ENCODE measurements at regions not wholly inside any gene's neighbourhood (a gene's known extent, or its start where the extent isn't known, plus 50 kb on each side); places are given as distances from the start of the nearest gene placed in this dataset.

DNA sequence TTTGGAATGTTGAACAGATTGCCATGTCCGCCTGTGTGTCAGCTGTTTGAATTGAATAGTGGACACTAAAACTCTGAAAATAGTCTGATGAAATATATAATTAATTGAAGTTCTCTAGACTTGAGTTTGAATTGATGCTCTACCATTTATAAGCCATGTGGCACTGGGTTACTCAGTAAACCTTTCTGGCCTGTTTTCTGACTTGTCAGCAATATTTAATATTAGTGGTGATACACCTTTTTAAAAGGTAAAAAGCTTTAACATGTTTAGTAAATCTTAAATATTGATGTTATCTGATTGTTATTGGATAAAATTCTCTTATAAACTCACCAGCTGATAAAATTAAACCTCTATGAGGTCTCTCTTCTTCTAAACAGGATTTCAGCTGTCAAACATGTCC, 695.4 kb upstream of the HS3ST1 start:
- TF ChIP-seq, protein P1, sequence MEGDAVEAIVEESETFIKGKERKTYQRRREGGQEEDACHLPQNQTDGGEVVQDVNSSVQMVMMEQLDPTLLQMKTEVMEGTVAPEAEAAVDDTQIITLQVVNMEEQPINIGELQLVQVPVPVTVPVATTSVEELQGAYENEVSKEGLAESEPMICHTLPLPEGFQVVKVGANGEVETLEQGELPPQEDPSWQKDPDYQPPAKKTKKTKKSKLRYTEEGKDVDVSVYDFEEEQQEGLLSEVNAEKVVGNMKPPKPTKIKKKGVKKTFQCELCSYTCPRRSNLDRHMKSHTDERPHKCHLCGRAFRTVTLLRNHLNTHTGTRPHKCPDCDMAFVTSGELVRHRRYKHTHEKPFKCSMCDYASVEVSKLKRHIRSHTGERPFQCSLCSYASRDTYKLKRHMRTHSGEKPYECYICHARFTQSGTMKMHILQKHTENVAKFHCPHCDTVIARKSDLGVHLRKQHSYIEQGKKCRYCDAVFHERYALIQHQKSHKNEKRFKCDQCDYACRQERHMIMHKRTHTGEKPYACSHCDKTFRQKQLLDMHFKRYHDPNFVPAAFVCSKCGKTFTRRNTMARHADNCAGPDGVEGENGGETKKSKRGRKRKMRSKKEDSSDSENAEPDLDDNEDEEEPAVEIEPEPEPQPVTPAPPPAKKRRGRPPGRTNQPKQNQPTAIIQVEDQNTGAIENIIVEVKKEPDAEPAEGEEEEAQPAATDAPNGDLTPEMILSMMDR (conservative IDR thresholded peaks at IDR 0.05): no peak
- no peak for TF ChIP-seq EZH2 (IDR thresholded peaks at IDR 0.05; ENCODE audit: low read depth)
- H3K4me2 ChIP-seq: no peak overlapping the region
- H3K79me2 ChIP-seq (ENCODE audit: low read depth): no peaks in the 10 kb centered on the region
- ChIA-PET POLR2A (ENCODE audit: unreplicated experiment) (no interaction called here), CTCF (no interaction called here)
- no peaks in the 10 kb centered on the region for H3K9me3 ChIP-seq (ENCODE audit: insufficient read depth, low read depth)
- intact Hi-C loops (cut with micrococcal nuclease; ENCODE audit: unreplicated experiment): no loop called here
- no peaks in the 10 kb centered on the region for H3F3A ChIP-seq (ENCODE audit: insufficient read depth, low read depth)
- no peaks in the 10 kb centered on the region for H4K20me1 ChIP-seq (ENCODE audit: insufficient read depth)
- H3K4me1 ChIP-seq (replicated peaks; ENCODE audit: insufficient read depth): no peaks in the 10 kb centered on the region
- H2AFZ ChIP-seq: no peak overlapping the region
- H3K27ac ChIP-seq: no peak overlapping the region
- BruUV-seq (replicated peaks): no TSS peak
- no peaks in the 10 kb centered on the region for H3K36me3 ChIP-seq (ENCODE audit: low read depth)
- H3K4me3 ChIP-seq: no peak overlapping the region
- no peak for DNase-seq
- H3K27me3 ChIP-seq (ENCODE audit: insufficient read depth, low read depth): no peaks in the 10 kb centered on the region
- no peaks in the 10 kb centered on the region for H3K9me2 ChIP-seq (ENCODE audit: insufficient read depth)

DNA sequence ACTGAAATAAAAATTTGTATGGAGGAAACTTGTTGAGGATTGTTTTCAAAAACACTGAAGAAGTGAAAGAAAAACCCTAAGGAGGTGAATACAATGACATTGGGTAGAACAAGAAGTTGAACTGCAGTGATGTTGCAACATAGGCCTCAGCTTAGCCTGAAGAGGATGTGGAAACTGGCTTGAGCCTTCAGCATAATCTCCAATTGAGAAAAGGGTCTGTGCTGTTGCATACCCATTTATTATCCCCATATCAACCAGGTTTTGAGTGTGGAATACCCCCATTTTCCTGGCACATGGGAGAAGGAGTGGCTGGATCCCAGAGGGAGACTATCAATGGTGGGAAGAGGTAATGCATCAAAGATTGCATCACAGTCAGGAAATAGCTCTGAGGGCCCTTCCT, 695.0 kb upstream of the HS3ST1 start:
- Histone ChIP-seq H4K20me1 (ENCODE audit: insufficient read depth) (no peaks in the 10 kb centered on the region), H3K27ac (no peak overlapping the region), H3K9me2 (ENCODE audit: insufficient read depth) (no peaks in the 10 kb centered on the region), H3K4me1 (replicated peaks; ENCODE audit: insufficient read depth) (no peaks in the 10 kb centered on the region), H3K4me2 (no peak overlapping the region), H3K9me3 (ENCODE audit: insufficient read depth, low read depth) (no peaks in the 10 kb centered on the region), H2AFZ (no peak overlapping the region), H3K79me2 (ENCODE audit: low read depth) (no peaks in the 10 kb centered on the region), H3F3A (ENCODE audit: insufficient read depth, low read depth) (no peaks in the 10 kb centered on the region), H3K27me3 (ENCODE audit: insufficient read depth, low read depth) (no peaks in the 10 kb centered on the region), H3K36me3 (ENCODE audit: low read depth) (no peaks in the 10 kb centered on the region), H3K4me3 (no peak overlapping the region)
- no TSS peak for BruUV-seq (replicated peaks)
- no peak for DNase-seq
- intact Hi-C loops (cut with micrococcal nuclease; ENCODE audit: unreplicated experiment): no loop called here
- ChIA-PET POLR2A (ENCODE audit: unreplicated experiment) (no interaction called here), CTCF (no interaction called here)
- TF ChIP-seq EZH2 (IDR thresholded peaks at IDR 0.05; ENCODE audit: low read depth): no peak
- TF ChIP-seq, protein P1 (conservative IDR thresholded peaks at IDR 0.05): no peak

DNA sequence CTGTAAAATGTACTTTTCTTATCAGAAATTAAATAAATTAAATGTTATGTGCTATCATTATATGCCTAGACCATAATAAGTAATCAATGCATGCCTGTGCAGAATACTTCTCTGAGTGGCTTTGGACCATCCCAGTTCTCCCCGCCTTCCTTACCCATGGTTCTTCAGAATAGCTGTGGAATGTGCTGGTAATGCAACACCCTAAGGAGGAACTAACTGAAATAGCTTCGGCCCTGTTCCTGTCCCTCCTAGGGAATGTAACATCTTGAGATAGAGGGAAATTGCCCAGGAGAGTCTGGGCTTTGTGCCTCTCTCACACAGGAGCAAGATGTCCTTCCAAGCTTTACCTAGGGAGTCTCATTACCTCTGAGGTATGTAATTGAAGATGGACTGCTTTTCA, 693.6 kb upstream of the HS3ST1 start:
- H2AFZ ChIP-seq: no peak overlapping the region
- intact Hi-C loops (cut with micrococcal nuclease; ENCODE audit: unreplicated experiment): no loop called here
- no TSS peak for BruUV-seq (replicated peaks)
- no peak for DNase-seq
- H4K20me1 ChIP-seq (ENCODE audit: insufficient read depth): no peaks in the 10 kb centered on the region
- no peaks in the 10 kb centered on the region for H3K9me3 ChIP-seq (ENCODE audit: insufficient read depth, low read depth)
- no peaks in the 10 kb centered on the region for H3K27me3 ChIP-seq (ENCODE audit: insufficient read depth, low read depth)
- no peaks in the 10 kb centered on the region for H3K9me2 ChIP-seq (ENCODE audit: insufficient read depth)
- no peaks in the 10 kb centered on the region for H3K79me2 ChIP-seq (ENCODE audit: low read depth)
- TF ChIP-seq EZH2 (IDR thresholded peaks at IDR 0.05; ENCODE audit: low read depth): no peak
- TF ChIP-seq, protein P1 (conservative IDR thresholded peaks at IDR 0.05): no peak
- H3K36me3 ChIP-seq (ENCODE audit: low read depth): no peaks in the 10 kb centered on the region
- CTCF ChIA-PET: no interaction called here
- POLR2A ChIA-PET (ENCODE audit: unreplicated experiment): no interaction called here
- H3K4me3 ChIP-seq: no peak overlapping the region
- no peaks in the 10 kb centered on the region for H3K4me1 ChIP-seq (replicated peaks; ENCODE audit: insufficient read depth)
- no peak overlapping the region for H3K27ac ChIP-seq
- no peak overlapping the region for H3K4me2 ChIP-seq
- H3F3A ChIP-seq (ENCODE audit: insufficient read depth, low read depth): no peaks in the 10 kb centered on the region

All from PC-9 (cell line).